SK-N-SH (cell line): ENCODE measurements at regions not wholly inside any gene's neighbourhood (a gene's known extent, or its start where the extent isn't known, plus 50 kb on each side); places are given as distances from the start of the nearest gene placed in this dataset.

Experiments used
- CTCF ChIA-PET: fragments of 300-600, 350-600 bp; formaldehyde crosslinking; extraction: SDS; loops from one replicate; lab custom pipeline; 2021; lab: Yijun Ruan, JAX
- POLR2A ChIA-PET: fragments of 350-600 bp; sonication (Branson Sonifier 250); formaldehyde crosslinking; extraction: SDS; loops from one replicate; lab custom pipeline; 2020; ENCODE audit warnings: antibody characterized with exemption, inconsistent platforms; lab: Yijun Ruan, JAX
- DNase-seq: peaks from one replicate; pipeline ENCODE4 v3.0.0; 2012
- H2AFZ ChIP-seq: fragments of 200-600 bp; sonication (generic); 2 replicates; pipeline ENCODE4 v1.8.1; 2016; ENCODE audit warnings: antibody characterized with exemption, mild to moderate bottlenecking, low read depth
- H3F3A ChIP-seq: fragments of 200-600 bp; sonication (generic); replicated peaks from 2 replicates; pipeline ENCODE3; 2016; ENCODE audit warnings: antibody characterized with exemption, mild to moderate bottlenecking; ENCODE audit not compliant: insufficient read depth
- H3K27ac ChIP-seq, 2 experiments: fragments of 200-500 bp in 1 of 2; fragments of 200-600 bp in 1 of 2; sonication (Bioruptor generic) in 1 of 2; sonication (generic), shearing (Covaris generic) in 1 of 2; 2 replicates each; pipeline versions ENCODE4 v1.5.1 to v1.6.1; 2014 to 2016; ENCODE audit warnings: low read depth in 2 of 2, inconsistent platforms in 1 of 2, low read length in 1 of 2, mild to moderate bottlenecking in 1 of 2, mixed read lengths in 1 of 2
- H3K27me3 ChIP-seq: fragments of 200-600 bp; sonication (generic), shearing (Covaris generic); 2 replicates; pipeline ENCODE4 v1.6.1; 2016; ENCODE audit warnings: mixed run types; ENCODE audit not compliant: insufficient read depth
- H3K36me3 ChIP-seq, 2 experiments: fragments of 200-500 bp in 1 of 2; fragments of 200-600 bp in 1 of 2; sonication (Bioruptor generic) in 1 of 2; sonication (generic) in 1 of 2; replicated peaks in 1 of 2; 2 replicates each; pipeline versions ENCODE3 to v1.5.1; 2014 to 2016; ENCODE audit warnings: low read length in 1 of 2, mild to moderate bottlenecking in 1 of 2; ENCODE audit not compliant: insufficient read depth in 2 of 2, control insufficient read depth in 1 of 2
- H3K4me1 ChIP-seq, 2 experiments: fragments of 200-500 bp in 1 of 2; fragments of 200-600 bp in 1 of 2; sonication (Bioruptor generic) in 1 of 2; sonication (generic), shearing (Covaris generic) in 1 of 2; 2 replicates each; pipeline versions ENCODE4 v1.5.1 to v1.6.1; 2014 to 2016; ENCODE audit warnings: low read depth in 1 of 2, low read length in 1 of 2, mixed run types in 1 of 2; ENCODE audit not compliant: insufficient read depth in 2 of 2, control insufficient read depth in 1 of 2
- H3K4me2 ChIP-seq: fragments of 200-600 bp; sonication (generic), shearing (Covaris generic); 2 replicates; pipeline ENCODE4 v1.6.1; 2017; ENCODE audit warnings: mixed run types
- H3K4me3 ChIP-seq, 2 experiments: fragments of 200-500 bp in 1 of 2; fragments of 200-600 bp in 1 of 2; sonication (Bioruptor generic) in 1 of 2; sonication (generic), shearing (Covaris generic) in 1 of 2; 2 replicates each; pipeline versions ENCODE4 v1.5.1 to v1.8.1; 2014 to 2016; ENCODE audit warnings: low read depth in 2 of 2, inconsistent platforms in 1 of 2, low read length in 1 of 2, mild to moderate bottlenecking in 1 of 2, mixed read lengths in 1 of 2, moderate library complexity in 1 of 2
- H3K79me2 ChIP-seq: fragments of 200-600 bp; sonication (generic); 2 replicates; pipeline ENCODE4 v1.8.1; 2017; ENCODE audit warnings: mild to moderate bottlenecking; ENCODE audit not compliant: insufficient read depth
- H3K9ac ChIP-seq: fragments of 200-600 bp; sonication (generic); 2 replicates; pipeline ENCODE4 v1.6.1; 2017; ENCODE audit warnings: mixed run types
- H3K9me2 ChIP-seq: fragments of 200-600 bp; sonication (generic); 2 replicates; pipeline ENCODE4 v1.6.1; 2017; ENCODE audit warnings: mixed run types
- H3K9me3 ChIP-seq: fragments of 200-600 bp; sonication (generic); 2 replicates; pipeline ENCODE4 v1.6.1; 2017; ENCODE audit warnings: mixed run types, mild to moderate bottlenecking, moderate library complexity
- H4K20me1 ChIP-seq: fragments of 200-600 bp; sonication (generic); 2 replicates; pipeline ENCODE4 v1.6.1; 2017; ENCODE audit warnings: mild to moderate bottlenecking, mixed run types; ENCODE audit not compliant: insufficient read depth
- CTCF ChIP-seq: fragments of 200-600 bp; sonication (generic); IDR thresholded peaks from 2 replicates; pipeline ENCODE4 v1.6.1; 2017; ENCODE audit warnings: antibody characterized with exemption, mild to moderate bottlenecking, moderate library complexity
- IRF3 ChIP-seq: fragments of 150-350 bp; IDR thresholded peaks from 2 replicates; pipeline ENCODE4 v1.6.1; 2016; ENCODE audit warnings: mild to moderate bottlenecking, low read depth, low read length
- MAX ChIP-seq: IDR thresholded peaks from 2 replicates; pipeline ENCODE4 v1.4.0; 2012; ENCODE audit warnings: low read depth
- MEF2A ChIP-seq: IDR thresholded peaks from 2 replicates; pipeline ENCODE4 v1.4.0; 2012; ENCODE audit warnings: low read depth, borderline replicate concordance
- NFIC ChIP-seq: IDR thresholded peaks from 2 replicates; pipeline ENCODE4 v1.4.0; 2012; ENCODE audit warnings: borderline replicate concordance
- REST ChIP-seq: IDR thresholded peaks from 2 replicates; pipeline ENCODE4 v1.6.1; 2012; ENCODE audit warnings: mild to moderate bottlenecking, low read depth, low read length, moderate library complexity
- RFX5 ChIP-seq: IDR thresholded peaks from 2 replicates; pipeline ENCODE4 v1.6.1; 2012; ENCODE audit warnings: mild to moderate bottlenecking, improper control_type of control experiment, low read length
- SIN3A ChIP-seq: IDR thresholded peaks from 2 replicates; pipeline ENCODE4 v1.6.1; 2012; ENCODE audit warnings: low read depth, mild to moderate bottlenecking, low read length, moderate library complexity, borderline replicate concordance
- TCF12 ChIP-seq: IDR thresholded peaks from 2 replicates; pipeline ENCODE4 v1.4.0; 2012
- USF2 ChIP-seq: fragments of 150-350 bp; IDR thresholded peaks from 2 replicates; pipeline ENCODE4 v1.6.1; 2017; ENCODE audit warnings: antibody characterized with exemption, low read length, low read depth, borderline replicate concordance
- ZBTB33 ChIP-seq: IDR thresholded peaks from 2 replicates; pipeline ENCODE4 v1.4.0; 2012; ENCODE audit warnings: low read depth, borderline replicate concordance
- WGBS: methylation state at CpG from one replicate; pipeline ENCODE4 v1.1.6; 2017; ENCODE audit warnings: low lambda C conversion rate; 5-methylcytosine and 5-hydroxymethylcytosine counted together

GRCh38 chr3:128568602-128569490 is 75.8 kb upstream of the GATA2 start (continued):
- TF ChIP-seq CTCF (no peak), MAX (no peak), RFX5 (no peak), MEF2A (no peak)

- Histone ChIP-seq H3K36me3 (no peaks in the 10 kb centered on the region), H3K9ac (no peak overlapping the region), H3K4me2 (no peak overlapping the region), H3K27me3 (no peaks in the 10 kb centered on the region), H3K4me1 (no peaks in the 10 kb centered on the region; a peak in 1 of 4 replicates), H3F3A (no peaks in the 10 kb centered on the region), H2AFZ (no peak overlapping the region)
- ChIA-PET POLR2A (no interaction called here), CTCF (interaction anchor here (0.6 to 2.1 kb wide), 9 partner anchors 11 to 1340 kb away, joined by 3 to 11 read pairs (median 3); no protein-coding TSS in a partner anchor)
- TF ChIP-seq RFX5 (no peak), NFIC (no peak)
- TF ChIP-seq, all 33 proteins: peak for 0
- DNase-seq: no peak
- Histone ChIP-seq H3K79me2 (no peaks in the 10 kb centered on the region), H3K4me3 (no peak overlapping the region), H3K27ac (no peak overlapping the region), H3K9me3 (no peaks in the 10 kb centered on the region), H4K20me1 (no peaks in the 10 kb centered on the region), H3K9me2 (no peaks in the 10 kb centered on the region)
- WGBS: 76% methylated on average over 9 of the region's 12 CpGs
Measured at GRCh38 chr3:128567705-128568356, 74.8 kb upstream of the GATA2 start.

GRCh38 chr3:128567141-128567540 is 74.1 kb upstream of the GATA2 start:
- Histone ChIP-seq H3F3A (no peaks in the 10 kb centered on the region), H3K4me1 (no peaks in the 10 kb centered on the region), H3K36me3 (no peaks in the 10 kb centered on the region), H3K27ac (no peak overlapping the region), H3K4me2 (no peak overlapping the region), H3K27me3 (no peaks in the 10 kb centered on the region), H4K20me1 (no peaks in the 10 kb centered on the region), H3K79me2 (no peaks in the 10 kb centered on the region), H3K9me3 (no peaks in the 10 kb centered on the region), H3K9ac (no peak overlapping the region), H3K4me3 (no peak overlapping the region), H3K9me2 (no peaks in the 10 kb centered on the region), H2AFZ (no peak overlapping the region)
- DNase-seq: no peak
- ChIA-PET POLR2A (no interaction called here), CTCF (interaction anchor here (0.6 to 2.1 kb wide), 8 partner anchors 10 to 1339 kb away, joined by 3 to 11 read pairs (median 4); no protein-coding TSS in a partner anchor)
- 40% methylated on average over 1 of the region's 6 CpGs for WGBS
- TF ChIP-seq ZBTB33 (no peak), IRF3 (no peak), MEF2A (no peak), USF2 (no peak), SIN3A (no peak), REST (no peak), TCF12 (no peak)
